ENCODE measurements at regions not wholly inside any gene's neighbourhood (a gene's known extent, or its start where the extent isn't known, plus 50 kb on each side); places are given as distances from the start of the nearest gene placed in this dataset.
"Not testable (repeated sequence)": the region's sequence is repeated elsewhere in the genome, so short reads cannot be mapped to it uniquely, and the experiment has no call there.

- TF ChIP-seq CTCF, POLR2A (IDR thresholded peaks at IDR 0.05): not testable (repeated sequence)
Observed at GRCh38 chr9:97133966-97134365, 95.0 kb upstream of the CTSV start.
